AG09319 (cell line): ENCODE measurements at regions not wholly inside any gene's neighbourhood (a gene's known extent, or its start where the extent isn't known, plus 50 kb on each side); places are given as distances from the start of the nearest gene placed in this dataset.

Experiments used
- DNase-seq: peaks from one replicate; pipeline ENCODE4 v3.0.0-alpha.2; 2010; ENCODE audit warnings: low read depth; ENCODE audit errors: extremely low read depth
- TF ChIP-seq, protein P1 (sequence below): IDR thresholded peaks from 2 replicates; pipeline ENCODE4 v1.5.1; 2011; ENCODE audit warnings: low read depth, mild to moderate bottlenecking, inconsistent platforms, low read length, moderate library complexity

DNA sequence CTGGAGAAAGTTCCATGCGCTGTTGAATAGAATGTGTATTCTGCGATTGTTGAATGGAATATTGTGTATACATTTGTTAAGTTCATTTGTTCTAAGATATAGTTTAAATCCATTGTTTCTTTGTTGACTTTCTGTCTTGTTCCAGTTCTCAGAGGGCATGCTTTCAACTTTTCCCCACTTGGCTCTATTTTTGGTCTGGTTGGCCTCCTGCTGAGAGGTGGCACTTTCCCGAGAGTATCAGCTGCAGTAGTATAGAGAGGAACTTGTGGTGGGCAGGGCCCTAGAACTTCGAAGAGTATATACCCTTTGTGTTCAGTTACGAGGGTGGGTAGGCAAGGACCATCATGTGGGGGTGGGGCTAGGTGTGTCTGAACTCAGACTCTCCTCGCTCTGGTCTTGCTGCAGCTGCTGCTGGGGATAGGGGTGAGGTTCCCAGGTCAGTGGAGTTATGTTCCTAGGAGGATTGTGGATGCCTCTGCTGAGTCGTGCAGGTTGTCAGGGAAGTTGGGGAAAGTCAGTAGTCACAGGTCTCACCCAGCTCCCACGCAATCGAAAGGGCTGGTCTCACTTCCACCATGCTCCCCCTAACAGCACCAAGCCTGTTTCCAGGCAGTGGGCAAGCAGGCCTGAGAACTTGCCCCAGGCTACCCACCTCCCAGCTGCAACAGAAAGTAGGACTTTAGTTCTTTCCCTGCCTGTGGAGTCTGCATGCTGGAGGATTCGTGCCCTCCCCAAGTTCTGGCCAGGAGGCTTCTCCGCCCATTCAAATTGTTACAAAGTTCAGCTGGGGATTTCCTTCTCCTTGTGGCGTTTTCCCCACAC lies 118.9 kb upstream of the SSTR4 start:
- no peak for DNase-seq
- TF ChIP-seq, protein P1, sequence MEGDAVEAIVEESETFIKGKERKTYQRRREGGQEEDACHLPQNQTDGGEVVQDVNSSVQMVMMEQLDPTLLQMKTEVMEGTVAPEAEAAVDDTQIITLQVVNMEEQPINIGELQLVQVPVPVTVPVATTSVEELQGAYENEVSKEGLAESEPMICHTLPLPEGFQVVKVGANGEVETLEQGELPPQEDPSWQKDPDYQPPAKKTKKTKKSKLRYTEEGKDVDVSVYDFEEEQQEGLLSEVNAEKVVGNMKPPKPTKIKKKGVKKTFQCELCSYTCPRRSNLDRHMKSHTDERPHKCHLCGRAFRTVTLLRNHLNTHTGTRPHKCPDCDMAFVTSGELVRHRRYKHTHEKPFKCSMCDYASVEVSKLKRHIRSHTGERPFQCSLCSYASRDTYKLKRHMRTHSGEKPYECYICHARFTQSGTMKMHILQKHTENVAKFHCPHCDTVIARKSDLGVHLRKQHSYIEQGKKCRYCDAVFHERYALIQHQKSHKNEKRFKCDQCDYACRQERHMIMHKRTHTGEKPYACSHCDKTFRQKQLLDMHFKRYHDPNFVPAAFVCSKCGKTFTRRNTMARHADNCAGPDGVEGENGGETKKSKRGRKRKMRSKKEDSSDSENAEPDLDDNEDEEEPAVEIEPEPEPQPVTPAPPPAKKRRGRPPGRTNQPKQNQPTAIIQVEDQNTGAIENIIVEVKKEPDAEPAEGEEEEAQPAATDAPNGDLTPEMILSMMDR, result no peak

DNA sequence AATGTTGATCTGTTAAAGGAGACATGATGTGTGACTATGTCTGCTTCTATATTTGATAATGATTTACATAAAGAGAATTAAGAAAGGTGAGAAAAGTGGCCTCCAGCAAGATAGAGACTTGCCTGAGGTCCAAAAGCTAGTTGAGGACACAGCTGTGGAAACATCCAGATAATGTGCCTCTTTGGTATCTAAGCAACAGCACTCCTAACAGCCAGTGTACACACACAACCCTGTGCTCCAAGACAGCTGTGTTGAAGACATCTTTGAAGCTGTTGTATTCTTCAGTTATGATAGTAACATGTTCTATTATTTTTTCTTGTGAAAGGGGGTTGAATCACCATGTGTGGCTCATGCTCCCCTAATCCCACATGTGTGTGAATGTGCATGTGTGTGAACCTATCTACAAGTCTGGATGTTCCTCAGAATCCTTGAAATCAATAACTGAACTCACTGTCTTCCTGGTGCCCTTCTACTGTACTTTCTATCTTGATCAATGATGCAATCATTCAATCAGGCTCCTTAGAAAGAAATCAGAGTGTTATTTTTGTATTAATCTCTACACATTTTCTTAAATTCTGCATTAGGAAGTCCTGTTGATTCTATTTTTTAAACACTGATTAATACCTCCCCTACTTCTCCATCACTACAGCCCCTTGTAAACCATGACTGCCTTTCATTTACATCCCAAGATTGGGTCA lies 116.7 kb upstream of the SSTR4 start:
- DNase-seq, result no peak
- TF ChIP-seq, protein P1, result no peak

DNA sequence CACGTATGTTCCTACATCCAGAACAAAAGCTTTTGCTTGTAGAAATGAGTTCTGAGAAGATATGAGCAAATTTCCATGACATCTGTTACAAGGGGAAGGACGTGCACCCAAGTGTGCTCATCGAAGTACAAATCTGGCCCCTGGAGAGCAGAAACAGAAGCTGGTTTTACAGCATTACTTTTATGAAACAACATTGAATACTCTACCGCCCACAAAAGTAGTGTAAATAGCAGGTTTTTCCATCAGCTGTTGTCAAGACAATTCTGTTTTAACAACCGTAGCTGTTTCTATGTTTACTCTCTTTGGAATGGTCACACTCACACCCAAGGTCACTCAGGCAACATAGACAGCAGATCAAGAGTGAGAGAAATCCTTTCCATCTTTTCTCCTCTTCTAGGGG lies 114.2 kb upstream of the SSTR4 start:
- no peak for DNase-seq
- TF ChIP-seq, protein P1, result no peak

DNA sequence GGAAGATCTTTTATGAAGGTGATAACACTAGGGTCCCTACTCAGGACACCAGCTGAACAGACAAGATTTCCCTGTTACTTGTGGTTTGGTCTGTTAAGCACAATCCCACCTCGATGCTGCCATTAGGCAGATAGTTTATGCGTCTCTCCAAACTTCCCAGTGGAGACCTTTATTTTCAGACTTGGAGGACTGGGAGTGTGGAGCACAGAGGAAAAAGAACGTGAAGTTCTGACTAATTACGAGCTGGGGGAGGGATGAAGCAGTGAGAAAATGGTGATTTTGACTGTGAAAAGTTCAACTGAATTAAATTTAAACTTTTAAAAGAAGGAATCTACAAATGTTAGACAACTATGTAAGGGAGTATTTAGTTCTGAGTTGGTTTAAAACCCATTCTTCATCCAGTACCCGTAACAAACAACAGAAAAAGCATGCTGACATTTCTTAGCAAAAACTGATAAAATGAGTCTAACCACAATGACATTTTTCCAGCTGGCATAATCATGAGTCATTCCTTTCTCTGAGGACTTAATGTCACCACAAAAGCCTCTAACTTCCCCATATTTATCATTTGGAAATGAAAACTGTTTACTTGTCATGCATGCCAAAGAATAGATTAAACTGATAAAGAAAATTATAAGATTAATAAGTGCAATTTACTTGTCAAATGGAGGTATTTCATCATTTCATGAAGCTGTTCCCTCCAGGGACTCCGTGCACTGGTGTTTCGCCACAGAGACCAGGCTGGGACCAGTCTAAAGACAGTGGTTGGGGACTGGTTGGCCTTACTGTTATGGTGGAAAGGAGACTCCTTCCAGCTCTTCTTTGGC lies 113.3 kb upstream of the SSTR4 start:
- TF ChIP-seq, protein P1, result no peak
- DNase-seq, result peak; percentile 66

DNA sequence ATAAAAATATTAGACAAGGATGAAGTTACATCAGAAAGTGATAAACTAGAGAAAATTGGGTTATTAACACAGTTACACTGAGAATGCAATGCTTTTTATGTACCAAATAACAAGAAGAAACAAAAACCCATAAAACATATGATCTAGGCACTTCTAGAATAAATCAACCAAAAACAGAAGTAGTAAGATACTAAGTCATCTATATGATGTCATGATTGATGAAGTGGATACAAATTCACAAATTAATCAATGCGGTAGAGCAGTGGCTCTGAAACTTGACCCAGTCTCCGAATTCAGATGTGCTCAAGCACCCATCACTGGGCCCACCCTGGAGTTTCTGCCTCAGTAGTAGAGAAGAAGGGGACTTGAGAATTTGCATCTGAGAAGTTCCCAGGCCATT lies 112.1 kb upstream of the SSTR4 start:
- TF ChIP-seq, protein P1, result no peak
- DNase-seq, result no peak

DNA sequence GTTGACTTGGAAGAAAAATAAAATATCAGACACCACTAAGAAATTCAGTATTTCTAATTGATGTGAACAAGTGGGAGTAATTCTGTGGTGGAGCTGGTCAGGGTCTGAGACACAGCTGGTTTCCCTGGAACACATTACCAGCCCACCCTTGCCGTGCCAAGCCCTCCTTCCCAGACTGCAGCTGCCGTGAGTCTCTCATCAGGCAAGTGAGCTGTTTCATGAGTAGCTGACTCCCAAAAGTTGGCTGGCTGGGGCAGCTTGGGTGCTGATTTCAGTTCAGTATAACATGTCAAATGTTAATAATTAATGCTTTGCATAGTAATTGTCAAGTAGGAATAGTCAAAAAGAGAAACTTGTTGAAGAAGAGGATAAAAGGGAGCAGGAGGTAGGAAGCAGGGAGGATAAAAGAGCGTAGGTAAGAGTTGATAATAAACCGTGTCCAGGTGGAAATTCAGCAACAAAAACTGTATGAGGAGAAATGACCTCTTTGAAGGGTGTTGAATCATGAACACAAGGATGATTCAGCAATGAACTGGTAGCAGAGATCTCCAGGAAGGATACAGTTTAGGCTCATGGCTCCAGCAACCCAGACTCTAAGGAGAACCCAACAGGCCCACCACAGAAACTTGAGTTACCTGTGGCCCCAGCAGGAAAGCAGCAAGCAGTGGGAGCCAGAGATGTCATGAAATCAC lies 110.9 kb upstream of the SSTR4 start:
- DNase-seq, result no peak
- TF ChIP-seq, protein P1, result no peak
